ENCODE measurements at regions not wholly inside any gene's neighbourhood (a gene's known extent, or its start where the extent isn't known, plus 50 kb on each side); places are given as distances from the start of the nearest gene placed in this dataset.

DNA sequence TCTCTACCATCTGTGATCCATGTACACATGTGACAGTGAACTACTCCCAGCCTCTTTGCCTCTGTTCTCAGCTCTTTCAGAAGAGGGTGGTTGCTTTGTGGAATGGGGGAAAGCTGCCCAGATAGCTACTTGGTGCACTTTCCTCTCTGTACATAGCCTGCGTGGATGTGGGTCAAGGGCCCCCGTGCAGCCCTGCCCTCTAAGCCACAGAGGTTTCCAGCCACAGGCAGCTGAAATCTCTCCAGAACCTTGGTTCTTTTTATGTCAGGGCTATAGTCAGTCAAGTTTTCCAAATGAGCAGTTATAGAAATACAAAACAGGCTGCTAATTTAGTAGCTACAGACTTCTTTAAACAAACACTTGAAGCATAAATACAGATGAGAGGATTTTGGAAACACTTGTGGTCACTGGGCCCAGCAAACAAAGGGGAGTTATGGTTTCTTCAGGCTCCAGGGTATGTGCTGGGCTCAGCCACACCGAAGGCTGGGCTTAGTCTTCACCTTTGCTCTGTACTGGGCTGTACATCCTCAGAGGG, 199.7 kb upstream of the ASIC2 start:
- Histone ChIP-seq H3K4me1 (no peaks in the 10 kb centered on the region), H3K9me3 (no peaks in the 10 kb centered on the region), H3K36me3 (no peaks in the 10 kb centered on the region), H3K4me3 (ENCODE audit: low read depth, low read length) (no peak overlapping the region), H3K27me3 (no peaks in the 10 kb centered on the region)
- TF ChIP-seq, protein P1, sequence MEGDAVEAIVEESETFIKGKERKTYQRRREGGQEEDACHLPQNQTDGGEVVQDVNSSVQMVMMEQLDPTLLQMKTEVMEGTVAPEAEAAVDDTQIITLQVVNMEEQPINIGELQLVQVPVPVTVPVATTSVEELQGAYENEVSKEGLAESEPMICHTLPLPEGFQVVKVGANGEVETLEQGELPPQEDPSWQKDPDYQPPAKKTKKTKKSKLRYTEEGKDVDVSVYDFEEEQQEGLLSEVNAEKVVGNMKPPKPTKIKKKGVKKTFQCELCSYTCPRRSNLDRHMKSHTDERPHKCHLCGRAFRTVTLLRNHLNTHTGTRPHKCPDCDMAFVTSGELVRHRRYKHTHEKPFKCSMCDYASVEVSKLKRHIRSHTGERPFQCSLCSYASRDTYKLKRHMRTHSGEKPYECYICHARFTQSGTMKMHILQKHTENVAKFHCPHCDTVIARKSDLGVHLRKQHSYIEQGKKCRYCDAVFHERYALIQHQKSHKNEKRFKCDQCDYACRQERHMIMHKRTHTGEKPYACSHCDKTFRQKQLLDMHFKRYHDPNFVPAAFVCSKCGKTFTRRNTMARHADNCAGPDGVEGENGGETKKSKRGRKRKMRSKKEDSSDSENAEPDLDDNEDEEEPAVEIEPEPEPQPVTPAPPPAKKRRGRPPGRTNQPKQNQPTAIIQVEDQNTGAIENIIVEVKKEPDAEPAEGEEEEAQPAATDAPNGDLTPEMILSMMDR (IDR thresholded peaks at IDR 0.05; ENCODE audit: low read depth, low read length): no peak
- no peak for DNase-seq

DNA sequence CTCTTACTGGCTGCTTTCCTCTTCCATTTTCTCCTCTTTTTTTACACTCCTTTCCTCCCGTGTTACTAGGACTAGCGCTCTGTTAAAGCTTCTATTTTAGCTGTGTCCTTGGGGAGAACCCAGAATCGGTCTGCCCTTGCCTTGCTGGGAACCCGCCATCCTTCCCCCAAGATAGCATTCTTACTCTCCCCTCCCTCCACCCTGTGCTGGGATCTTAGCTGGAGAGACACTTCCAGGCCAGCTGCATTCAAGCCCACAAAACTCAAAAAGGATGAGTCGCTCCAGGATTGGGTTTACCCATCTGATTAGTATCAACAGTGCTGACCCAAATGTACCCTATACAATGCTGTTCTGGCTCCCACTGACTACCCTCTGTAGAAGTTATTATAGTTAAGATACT, 200.5 kb upstream of the ASIC2 start:
- Histone ChIP-seq H3K27me3 (no peaks in the 10 kb centered on the region), H3K4me1 (no peaks in the 10 kb centered on the region), H3K9me3 (no peaks in the 10 kb centered on the region), H3K4me3 (ENCODE audit: low read depth, low read length) (no peak overlapping the region), H3K36me3 (no peaks in the 10 kb centered on the region)
- no peak for DNase-seq
- TF ChIP-seq, protein P1 (IDR thresholded peaks at IDR 0.05; ENCODE audit: low read depth, low read length): no peak

DNA sequence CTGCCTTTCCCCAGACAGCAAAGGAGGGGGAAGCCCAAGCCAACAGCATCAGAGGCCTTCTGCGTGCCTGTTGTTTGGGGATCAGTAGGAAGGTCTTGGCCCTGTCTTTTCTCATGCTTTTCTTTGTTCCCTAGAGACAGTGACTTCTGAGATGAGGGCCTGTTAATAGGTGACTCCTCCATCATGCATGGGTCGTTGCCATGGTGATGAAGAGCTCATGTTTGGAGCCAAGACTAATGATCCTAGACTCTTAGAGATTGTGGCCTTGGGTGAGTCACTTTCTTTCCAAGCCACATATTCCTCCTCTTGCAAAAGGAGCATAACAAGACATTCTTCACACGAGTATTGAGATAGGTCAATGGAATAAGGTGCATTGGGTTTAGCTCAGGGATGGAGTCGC, 201.1 kb upstream of the ASIC2 start:
- Histone ChIP-seq H3K9me3 (no peaks in the 10 kb centered on the region), H3K36me3 (no peaks in the 10 kb centered on the region), H3K4me1 (no peaks in the 10 kb centered on the region), H3K27me3 (no peaks in the 10 kb centered on the region), H3K4me3 (ENCODE audit: low read depth, low read length) (no peak overlapping the region)
- TF ChIP-seq, protein P1 (IDR thresholded peaks at IDR 0.05; ENCODE audit: low read depth, low read length): no peak
- DNase-seq: no peak

DNA sequence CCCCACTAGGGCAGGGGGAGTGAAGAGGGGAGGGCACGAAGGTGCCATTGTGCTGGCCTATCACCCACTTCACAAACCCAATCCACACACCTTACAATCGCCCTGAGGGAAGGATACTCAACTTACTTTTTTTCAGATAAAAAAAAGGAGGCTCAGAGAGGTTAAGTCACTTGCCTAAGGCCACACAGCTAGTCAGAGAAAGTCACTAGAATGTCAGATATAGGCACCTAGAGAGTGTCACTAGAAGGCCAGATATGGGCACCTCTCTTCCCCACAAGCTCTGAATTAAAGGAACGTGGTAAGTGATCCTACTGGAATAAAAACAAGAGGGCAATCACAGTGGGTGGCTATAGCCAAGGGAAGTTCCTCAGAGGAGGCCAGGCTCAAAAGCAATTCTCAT, 204.5 kb upstream of the ASIC2 start:
- Histone ChIP-seq H3K36me3 (no peaks in the 10 kb centered on the region), H3K4me3 (ENCODE audit: low read depth, low read length) (no peak overlapping the region), H3K4me1 (peaks cover 9% of the 10 kb centered on the region), H3K27me3 (no peaks in the 10 kb centered on the region), H3K9me3 (no peaks in the 10 kb centered on the region)
- TF ChIP-seq, protein P1 (IDR thresholded peaks at IDR 0.05; ENCODE audit: low read depth, low read length): no peak
- DNase-seq: no peak

DNA sequence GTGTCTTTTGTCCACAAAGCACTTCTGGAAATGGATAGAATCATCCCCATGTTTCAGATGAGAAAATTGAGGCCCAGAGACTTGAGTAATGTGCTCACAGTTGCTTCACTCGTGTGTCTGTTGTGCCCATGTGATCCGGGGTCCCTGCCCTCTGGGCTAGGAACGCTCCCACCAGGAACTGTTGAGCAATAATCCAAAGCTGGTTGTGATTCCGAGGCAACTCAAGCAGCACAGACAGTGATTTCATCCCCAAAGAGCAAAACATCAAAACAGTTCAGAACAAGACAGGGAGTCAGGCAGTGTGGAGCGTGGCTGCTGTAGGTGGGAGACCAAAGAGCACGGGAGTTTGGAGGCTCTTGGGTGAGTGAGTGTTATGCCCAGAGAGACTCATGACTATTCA, 205.0 kb upstream of the ASIC2 start:
- TF ChIP-seq, protein P1 (IDR thresholded peaks at IDR 0.05; ENCODE audit: low read depth, low read length): no peak
- H3K4me3 ChIP-seq (ENCODE audit: low read depth, low read length): no peak overlapping the region
- H3K9me3 ChIP-seq: no peaks in the 10 kb centered on the region
- no peak for DNase-seq
- H3K4me1 ChIP-seq: peaks cover 9% of the 10 kb centered on the region
- no peaks in the 10 kb centered on the region for H3K36me3 ChIP-seq
- H3K27me3 ChIP-seq: no peaks in the 10 kb centered on the region

DNA sequence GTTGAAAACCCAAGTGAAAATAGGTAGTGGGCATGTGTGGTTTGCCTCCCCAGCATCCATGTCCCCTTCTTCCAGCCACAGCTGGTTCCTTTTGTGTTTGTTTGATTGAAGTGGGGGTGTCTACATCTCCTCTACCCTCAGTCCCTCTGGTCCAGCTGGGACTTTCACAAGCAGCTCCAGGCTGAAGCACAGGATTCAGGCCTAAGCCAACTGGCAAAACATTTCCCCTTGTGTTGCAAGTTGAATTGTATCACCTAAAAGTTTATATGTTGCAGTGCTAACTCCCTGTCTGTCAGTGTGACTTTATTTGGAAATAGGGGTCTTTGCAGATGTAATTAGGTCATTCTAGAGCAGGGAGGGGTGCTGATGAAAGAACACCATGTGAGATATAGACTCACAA, 205.9 kb upstream of the ASIC2 start:
- H3K27me3 ChIP-seq: no peaks in the 10 kb centered on the region
- DNase-seq: no peak
- TF ChIP-seq, protein P1 (IDR thresholded peaks at IDR 0.05; ENCODE audit: low read depth, low read length): no peak
- no peak overlapping the region for H3K4me3 ChIP-seq (ENCODE audit: low read depth, low read length)
- H3K9me3 ChIP-seq: no peaks in the 10 kb centered on the region
- no peaks in the 10 kb centered on the region for H3K36me3 ChIP-seq
- peaks cover 9% of the 10 kb centered on the region for H3K4me1 ChIP-seq
